ENCODE measurements at regions not wholly inside any gene's neighbourhood (a gene's known extent, or its start where the extent isn't known, plus 50 kb on each side); places are given as distances from the start of the nearest gene placed in this dataset.

DNA sequence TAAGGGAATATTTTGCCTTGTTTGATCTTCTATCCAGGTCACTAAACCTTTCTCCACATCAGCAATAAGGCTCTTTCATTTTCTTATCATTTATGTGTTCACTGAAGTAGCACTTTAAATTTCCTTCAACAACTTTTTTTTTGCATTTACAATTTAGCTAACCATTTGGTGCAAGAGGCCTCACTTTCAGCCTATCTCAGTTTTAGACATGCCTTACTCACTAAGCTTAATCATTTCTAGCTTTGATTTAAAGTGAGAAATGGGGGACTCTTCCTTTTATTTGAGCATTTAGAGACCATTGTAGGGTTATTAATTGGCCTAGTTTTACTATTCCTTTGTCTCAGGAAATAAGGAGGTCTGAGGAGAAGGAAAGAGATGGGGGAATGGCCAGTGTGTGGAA lies 250.5 kb downstream of the AUH start:
- DNase-seq: no peak
- TF ChIP-seq POLR2A (IDR thresholded peaks at IDR 0.05; ENCODE audit: low read length) (no peak), GATA1 (IDR thresholded peaks at IDR 0.05; ENCODE audit: low read depth, low read length) (no peak)

GRCh38 chr9:91111876-91112275 lies 249.8 kb downstream of the AUH start:
- TF ChIP-seq POLR2A (IDR thresholded peaks at IDR 0.05; ENCODE audit: low read length) (no peak), GATA1 (IDR thresholded peaks at IDR 0.05; ENCODE audit: low read depth, low read length) (no peak)
- no peak for DNase-seq

GRCh38 chr9:91113016-91113415 lies 248.7 kb downstream of the AUH start:
- no peak for DNase-seq
- TF ChIP-seq POLR2A (IDR thresholded peaks at IDR 0.05; ENCODE audit: low read length): no peak
- TF ChIP-seq GATA1 (IDR thresholded peaks at IDR 0.05; ENCODE audit: low read depth, low read length): no peak

- no peak for DNase-seq
- TF ChIP-seq POLR2A (IDR thresholded peaks at IDR 0.05; ENCODE audit: low read length) (no peak), GATA1 (IDR thresholded peaks at IDR 0.05; ENCODE audit: low read depth, low read length) (no peak)
These were observed 247.3 kb downstream of the AUH start for GRCh38 chr9:91114450-91114849.

GRCh38 chr9:91116211-91116610 lies 245.5 kb downstream of the AUH start:
- no peak for DNase-seq
- no peak for TF ChIP-seq POLR2A (IDR thresholded peaks at IDR 0.05; ENCODE audit: low read length)

- TF ChIP-seq POLR2A (IDR thresholded peaks at IDR 0.05; ENCODE audit: low read length): no peak
- no peak for TF ChIP-seq GATA1 (IDR thresholded peaks at IDR 0.05; ENCODE audit: low read depth, low read length)
- DNase-seq: no peak
These were observed 245.0 kb downstream of the AUH start for GRCh38 chr9:91116711-91117110.

DNA sequence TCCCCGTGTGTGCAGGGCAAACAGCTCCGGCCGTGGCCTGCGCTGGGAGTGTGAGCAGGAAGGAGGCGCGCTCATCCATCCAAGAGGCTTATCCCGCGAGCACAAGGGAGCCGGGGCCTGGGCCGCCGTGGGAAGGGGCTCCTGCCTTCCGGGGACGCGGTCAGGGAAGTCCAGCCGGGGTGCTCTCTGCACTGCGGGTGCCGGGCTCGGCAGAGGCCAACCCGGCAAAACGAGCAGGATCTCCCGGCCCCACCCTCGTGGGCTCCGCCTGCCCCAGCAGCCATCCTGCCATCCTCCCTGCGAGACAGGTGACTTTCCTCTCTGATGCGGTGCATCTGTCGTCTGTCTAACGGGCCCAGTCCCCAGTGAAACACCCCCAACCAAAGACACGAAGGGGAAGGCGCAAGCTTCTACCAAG lies 244.2 kb downstream of the AUH start:
- TF ChIP-seq GATA1 (IDR thresholded peaks at IDR 0.05; ENCODE audit: low read depth, low read length) (no peak), POLR2A (IDR thresholded peaks at IDR 0.05; ENCODE audit: low read length) (no peak)
- DNase-seq: no peak

DNA sequence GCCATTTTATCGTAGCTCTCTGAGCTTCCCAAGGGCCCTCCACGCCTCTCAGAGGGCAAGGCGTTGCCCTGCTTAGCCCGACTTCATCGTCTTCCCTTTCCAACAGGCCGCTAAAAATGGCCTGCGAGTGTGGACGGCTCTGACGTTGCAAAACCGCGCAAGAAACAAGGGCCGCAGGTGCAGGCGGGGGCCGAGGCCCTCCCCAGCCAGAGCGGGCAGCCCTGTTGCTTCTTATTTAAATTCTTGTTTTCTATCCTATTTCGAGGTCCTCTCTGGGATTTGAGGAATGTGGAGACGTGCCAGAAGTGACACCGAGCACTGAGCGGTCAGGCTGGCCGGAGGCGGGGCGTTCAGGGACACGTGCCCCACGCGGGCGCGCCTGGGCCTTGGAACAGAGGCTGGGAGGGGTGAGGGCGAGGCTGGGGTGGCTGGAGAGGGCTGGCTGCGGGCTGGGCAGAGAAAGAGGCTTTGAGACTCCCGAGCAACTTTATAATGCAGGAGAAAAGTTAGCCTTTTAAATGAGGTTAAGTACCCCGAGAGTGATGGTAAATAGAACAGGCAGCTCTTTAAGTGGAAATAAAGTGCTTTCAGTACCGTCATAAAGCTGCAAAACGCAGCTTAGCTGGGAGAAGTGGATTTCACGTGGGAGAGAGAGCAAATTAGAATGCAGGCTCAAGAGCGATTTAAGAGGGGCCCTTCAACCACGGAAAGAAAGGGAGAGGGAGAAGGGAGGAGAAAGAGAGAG lies 243.6 kb downstream of the AUH start:
- peak; percentile 6 to 15 for DNase-seq

GRCh38 chr9:91118704-91119025 lies 243.1 kb downstream of the AUH start:
- no peak for TF ChIP-seq POLR2A (IDR thresholded peaks at IDR 0.05; ENCODE audit: low read length)
- no peak for TF ChIP-seq GATA1 (IDR thresholded peaks at IDR 0.05; ENCODE audit: low read depth, low read length)
- no peak for DNase-seq

More for the DNA sequence above, 243.6 kb downstream of the AUH start:
- no peak for TF ChIP-seq GATA1 (IDR thresholded peaks at IDR 0.05; ENCODE audit: low read depth, low read length)
- TF ChIP-seq POLR2A (IDR thresholded peaks at IDR 0.05; ENCODE audit: low read length): no peak

- TF ChIP-seq POLR2A (IDR thresholded peaks at IDR 0.05; ENCODE audit: low read length) (no peak), GATA1 (IDR thresholded peaks at IDR 0.05; ENCODE audit: low read depth, low read length) (no peak)
- no peak for DNase-seq
These were observed 242.6 kb downstream of the AUH start for GRCh38 chr9:91119142-91119541.

GRCh38 chr9:91119679-91120078 lies 242.0 kb downstream of the AUH start:
- no peak for DNase-seq
- no peak for TF ChIP-seq POLR2A (IDR thresholded peaks at IDR 0.05; ENCODE audit: low read length)
- TF ChIP-seq GATA1 (IDR thresholded peaks at IDR 0.05; ENCODE audit: low read depth, low read length): no peak

DNA sequence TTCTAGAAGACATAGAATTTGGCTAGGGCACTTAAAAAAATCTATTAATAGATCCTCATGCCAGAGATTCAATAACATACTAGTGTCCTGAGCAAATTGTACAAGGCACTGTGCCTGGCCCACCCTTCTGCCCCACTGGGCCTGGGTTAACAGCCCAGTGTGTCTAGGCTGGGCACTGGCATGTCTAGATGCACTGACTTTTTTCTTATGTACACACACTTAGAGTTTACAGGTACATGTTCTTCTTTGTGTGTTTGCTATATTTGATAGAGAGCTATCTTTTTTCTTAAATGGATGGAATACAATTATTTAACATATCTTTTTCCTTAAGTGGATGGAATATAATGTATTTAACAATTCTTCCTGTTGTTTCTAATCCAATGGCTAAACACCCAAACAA lies 241.5 kb downstream of the AUH start:
- no peak for DNase-seq
- TF ChIP-seq POLR2A (IDR thresholded peaks at IDR 0.05; ENCODE audit: low read length) (no peak), GATA1 (IDR thresholded peaks at IDR 0.05; ENCODE audit: low read depth, low read length) (no peak)

DNA sequence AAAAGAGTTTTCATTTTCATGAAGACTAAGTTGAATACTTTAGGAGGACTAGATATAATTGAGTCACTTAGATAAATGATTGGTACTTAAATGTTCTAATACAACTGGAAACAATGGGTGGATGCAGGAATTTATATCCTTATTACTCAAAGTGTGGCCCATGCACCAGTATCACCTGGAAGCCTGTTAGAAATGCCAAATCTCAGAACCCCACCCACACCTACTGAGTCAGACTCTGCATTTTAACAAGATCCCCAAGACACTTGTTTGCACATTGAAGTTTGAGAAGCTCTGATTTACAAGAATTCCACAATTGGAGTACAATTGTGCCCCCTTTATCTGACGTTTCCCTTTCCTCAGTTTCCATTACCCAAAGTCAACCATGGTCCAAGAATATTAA lies 239.0 kb downstream of the AUH start:
- TF ChIP-seq POLR2A (IDR thresholded peaks at IDR 0.05; ENCODE audit: low read length): no peak
- TF ChIP-seq GATA1 (IDR thresholded peaks at IDR 0.05; ENCODE audit: low read depth, low read length): no peak
- no peak for DNase-seq

DNA sequence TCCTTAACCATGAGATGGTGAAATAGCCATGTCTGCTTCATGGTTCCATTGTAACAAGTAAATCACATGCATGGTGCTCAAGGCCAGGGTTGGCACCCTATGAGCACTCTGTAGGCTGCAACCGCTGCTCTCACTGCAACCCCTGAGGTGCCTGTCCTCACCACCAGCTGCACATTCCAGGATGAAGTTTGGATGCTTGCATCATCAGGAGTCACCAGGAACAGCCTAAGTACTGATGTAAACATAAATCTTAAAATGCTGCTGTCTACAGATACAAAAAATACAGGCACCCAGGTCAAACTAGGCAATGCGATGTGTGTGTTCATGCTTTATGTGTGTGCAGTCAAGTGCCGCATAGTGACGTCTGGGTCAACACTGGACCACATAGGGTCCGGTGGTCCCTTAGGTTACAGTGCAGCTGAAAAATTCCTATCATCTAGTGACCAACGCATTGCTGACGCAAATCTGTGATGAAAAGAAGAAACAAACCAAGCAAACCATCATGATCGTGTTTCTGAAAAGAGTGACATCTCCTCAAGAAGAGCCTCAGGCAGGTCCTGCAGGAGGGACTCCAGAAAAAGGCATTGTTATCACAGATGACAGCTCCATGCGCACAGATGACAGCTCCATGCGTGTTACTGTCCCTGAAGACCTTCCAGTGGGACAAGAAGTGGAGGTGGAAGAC lies 234.8 kb downstream of the AUH start:
- no peak for DNase-seq
- TF ChIP-seq GATA1 (IDR thresholded peaks at IDR 0.05; ENCODE audit: low read depth, low read length) (no peak), POLR2A (IDR thresholded peaks at IDR 0.05; ENCODE audit: low read length) (no peak)

DNA sequence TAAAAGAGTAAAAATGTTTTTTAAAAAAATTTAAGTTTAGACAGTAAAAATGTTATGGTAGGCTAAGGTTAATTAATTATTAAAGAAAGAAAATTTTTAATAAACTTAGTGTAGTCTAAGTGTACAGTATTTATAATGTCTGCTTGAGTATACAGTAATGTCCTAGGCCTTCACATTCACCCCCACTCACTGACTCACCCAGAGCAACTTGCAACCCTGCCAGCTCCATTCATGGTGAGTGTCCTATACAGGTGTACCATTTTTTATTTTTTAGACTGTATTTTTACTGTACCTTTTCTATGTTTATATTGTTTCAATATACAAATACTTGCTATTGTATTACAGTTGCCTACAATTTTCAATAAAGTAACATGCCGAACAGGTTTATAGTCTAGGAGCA lies 234.1 kb downstream of the AUH start:
- no peak for DNase-seq
- TF ChIP-seq POLR2A (IDR thresholded peaks at IDR 0.05; ENCODE audit: low read length): no peak
- no peak for TF ChIP-seq GATA1 (IDR thresholded peaks at IDR 0.05; ENCODE audit: low read depth, low read length)
